ENCODE measurements at regions not wholly inside any gene's neighbourhood (a gene's known extent, or its start where the extent isn't known, plus 50 kb on each side); places are given as distances from the start of the nearest gene placed in this dataset.

GRCh38 chr10:123409884-123410283 lies 255.7 kb downstream of the BUB3 start:
- Histone ChIP-seq H3K4me3 (ENCODE audit: insufficient read depth, low read depth, low read length) (no peak overlapping the region), H3K36me3 (replicated peaks; ENCODE audit: control insufficient read depth, insufficient read depth, low read length) (no peaks in the 10 kb centered on the region), H3K27me3 (ENCODE audit: control insufficient read depth, insufficient read depth, low read length) (no peaks in the 10 kb centered on the region)
- DNase-seq = no peak

GRCh38 chr10:123413353-123413752 lies 252.8 kb upstream of the GPR26 start:
- Histone ChIP-seq H3K27me3 (ENCODE audit: control insufficient read depth, insufficient read depth, low read length) (no peaks in the 10 kb centered on the region), H3K36me3 (replicated peaks; ENCODE audit: control insufficient read depth, insufficient read depth, low read length) (no peaks in the 10 kb centered on the region), H3K4me3 (ENCODE audit: insufficient read depth, low read depth, low read length) (no peak overlapping the region)
- no peak for DNase-seq

- no peak for DNase-seq
- Histone ChIP-seq H3K4me3 (ENCODE audit: insufficient read depth, low read depth, low read length) (no peak overlapping the region), H3K36me3 (replicated peaks; ENCODE audit: control insufficient read depth, insufficient read depth, low read length) (no peaks in the 10 kb centered on the region), H3K27me3 (ENCODE audit: control insufficient read depth, insufficient read depth, low read length) (no peaks in the 10 kb centered on the region)
Observed at GRCh38 chr10:123415523-123415922, 250.6 kb upstream of the GPR26 start.

GRCh38 chr10:123417414-123417813 lies 248.7 kb upstream of the GPR26 start:
- Histone ChIP-seq H3K4me3 (ENCODE audit: insufficient read depth, low read depth, low read length) (no peak overlapping the region), H3K36me3 (replicated peaks; ENCODE audit: control insufficient read depth, insufficient read depth, low read length) (no peaks in the 10 kb centered on the region), H3K27me3 (ENCODE audit: control insufficient read depth, insufficient read depth, low read length) (no peaks in the 10 kb centered on the region)
- no peak for DNase-seq

GRCh38 chr10:123421461-123421860 lies 244.7 kb upstream of the GPR26 start:
- Histone ChIP-seq H3K4me3 (ENCODE audit: insufficient read depth, low read depth, low read length) (no peak overlapping the region), H3K36me3 (replicated peaks; ENCODE audit: control insufficient read depth, insufficient read depth, low read length) (no peaks in the 10 kb centered on the region), H3K27me3 (ENCODE audit: control insufficient read depth, insufficient read depth, low read length) (no peaks in the 10 kb centered on the region)
- DNase-seq = no peak

- no peak for DNase-seq
- H3K4me3 ChIP-seq (ENCODE audit: insufficient read depth, low read depth, low read length) = no peak overlapping the region
- H3K27me3 ChIP-seq (ENCODE audit: control insufficient read depth, insufficient read depth, low read length) = no peaks in the 10 kb centered on the region
- no peaks in the 10 kb centered on the region for H3K36me3 ChIP-seq (replicated peaks; ENCODE audit: control insufficient read depth, insufficient read depth, low read length)
Observed at GRCh38 chr10:123422261-123422660, 243.9 kb upstream of the GPR26 start.

GRCh38 chr10:123424537-123424936 lies 241.6 kb upstream of the GPR26 start:
- H3K4me3 ChIP-seq (ENCODE audit: insufficient read depth, low read depth, low read length) = no peak overlapping the region
- H3K27me3 ChIP-seq (ENCODE audit: control insufficient read depth, insufficient read depth, low read length) = no peaks in the 10 kb centered on the region
- DNase-seq = no peak
- no peaks in the 10 kb centered on the region for H3K36me3 ChIP-seq (replicated peaks; ENCODE audit: control insufficient read depth, insufficient read depth, low read length)

- DNase-seq = no peak
- Histone ChIP-seq H3K27me3 (ENCODE audit: control insufficient read depth, insufficient read depth, low read length) (no peaks in the 10 kb centered on the region), H3K4me3 (ENCODE audit: insufficient read depth, low read depth, low read length) (no peak overlapping the region), H3K36me3 (replicated peaks; ENCODE audit: control insufficient read depth, insufficient read depth, low read length) (no peaks in the 10 kb centered on the region)
Observed at GRCh38 chr10:123425680-123426079, 240.5 kb upstream of the GPR26 start.

GRCh38 chr10:123427165-123427786 lies 238.9 kb upstream of the GPR26 start:
- H3K36me3 ChIP-seq (replicated peaks; ENCODE audit: control insufficient read depth, insufficient read depth, low read length) = no peaks in the 10 kb centered on the region
- H3K4me3 ChIP-seq (ENCODE audit: insufficient read depth, low read depth, low read length) = no peak overlapping the region
- no peaks in the 10 kb centered on the region for H3K27me3 ChIP-seq (ENCODE audit: control insufficient read depth, insufficient read depth, low read length)
- DNase-seq = no peak

- Histone ChIP-seq H3K4me3 (ENCODE audit: insufficient read depth, low read depth, low read length) (no peak overlapping the region), H3K36me3 (replicated peaks; ENCODE audit: control insufficient read depth, insufficient read depth, low read length) (no peaks in the 10 kb centered on the region), H3K27me3 (ENCODE audit: control insufficient read depth, insufficient read depth, low read length) (no peaks in the 10 kb centered on the region)
- no peak for DNase-seq
Observed at GRCh38 chr10:123428391-123428790, 237.8 kb upstream of the GPR26 start.

- no peak for DNase-seq
- Histone ChIP-seq H3K4me3 (ENCODE audit: insufficient read depth, low read depth, low read length) (no peak overlapping the region), H3K36me3 (replicated peaks; ENCODE audit: control insufficient read depth, insufficient read depth, low read length) (no peaks in the 10 kb centered on the region), H3K27me3 (ENCODE audit: control insufficient read depth, insufficient read depth, low read length) (no peaks in the 10 kb centered on the region)
Observed at GRCh38 chr10:123429706-123430221, 236.4 kb upstream of the GPR26 start.

GRCh38 chr10:123433539-123433938 lies 232.6 kb upstream of the GPR26 start:
- Histone ChIP-seq H3K4me3 (ENCODE audit: insufficient read depth, low read depth, low read length) (no peak overlapping the region), H3K27me3 (ENCODE audit: control insufficient read depth, insufficient read depth, low read length) (no peaks in the 10 kb centered on the region), H3K36me3 (replicated peaks; ENCODE audit: control insufficient read depth, insufficient read depth, low read length) (no peaks in the 10 kb centered on the region)
- no peak for DNase-seq

GRCh38 chr10:123434435-123435039 lies 231.6 kb upstream of the GPR26 start:
- H3K4me3 ChIP-seq (ENCODE audit: insufficient read depth, low read depth, low read length) = no peak overlapping the region
- H3K36me3 ChIP-seq (replicated peaks; ENCODE audit: control insufficient read depth, insufficient read depth, low read length) = no peaks in the 10 kb centered on the region
- no peak for DNase-seq
- no peaks in the 10 kb centered on the region for H3K27me3 ChIP-seq (ENCODE audit: control insufficient read depth, insufficient read depth, low read length)

GRCh38 chr10:123442901-123443300 lies 223.3 kb upstream of the GPR26 start:
- no peak for DNase-seq
- H3K27me3 ChIP-seq (ENCODE audit: control insufficient read depth, insufficient read depth, low read length) = no peaks in the 10 kb centered on the region
- no peak overlapping the region for H3K4me3 ChIP-seq (ENCODE audit: insufficient read depth, low read depth, low read length)
- H3K36me3 ChIP-seq (replicated peaks; ENCODE audit: control insufficient read depth, insufficient read depth, low read length) = no peaks in the 10 kb centered on the region

GRCh38 chr10:123443924-123444323 lies 222.2 kb upstream of the GPR26 start:
- Histone ChIP-seq H3K4me3 (ENCODE audit: insufficient read depth, low read depth, low read length) (no peak overlapping the region), H3K27me3 (ENCODE audit: control insufficient read depth, insufficient read depth, low read length) (no peaks in the 10 kb centered on the region), H3K36me3 (replicated peaks; ENCODE audit: control insufficient read depth, insufficient read depth, low read length) (no peaks in the 10 kb centered on the region)
- DNase-seq = no peak
